SK-N-SH (cell line): ENCODE measurements at regions not wholly inside any gene's neighbourhood (a gene's known extent, or its start where the extent isn't known, plus 50 kb on each side); places are given as distances from the start of the nearest gene placed in this dataset.

ENCODE experiments used
- CHD2 ChIP-seq: fragments of 150-350 bp; IDR thresholded peaks from 2 replicates; pipeline ENCODE4 v1.6.1; 2018; ENCODE audit warnings: low read length; ENCODE audit not compliant: partially characterized antibody
- ELF1 ChIP-seq: IDR thresholded peaks from 2 replicates; pipeline ENCODE4 v1.4.0; 2012
- EZH2phosphoT487 ChIP-seq: fragments of 200-600 bp; sonication (generic); IDR thresholded peaks from 2 replicates; pipeline ENCODE4 v1.6.1; 2017; ENCODE audit warnings: low read depth, mixed run types, mild to moderate bottlenecking, antibody characterized with exemption, moderate library complexity, borderline replicate concordance
- GABPA ChIP-seq: IDR thresholded peaks from 2 replicates; pipeline ENCODE4 v1.4.0; 2012; ENCODE audit warnings: low read depth, mild to moderate bottlenecking
- JUND ChIP-seq: IDR thresholded peaks from 2 replicates; pipeline ENCODE4 v1.4.0; 2012
- MXI1 ChIP-seq: IDR thresholded peaks from 2 replicates; pipeline ENCODE4 v1.6.1; 2012; ENCODE audit warnings: mild to moderate bottlenecking, low read depth, low read length, improper control_type of control experiment
- NFIC ChIP-seq: IDR thresholded peaks from 2 replicates; pipeline ENCODE4 v1.4.0; 2012; ENCODE audit warnings: borderline replicate concordance
- POLR2AphosphoS5 ChIP-seq: IDR thresholded peaks from 2 replicates; pipeline ENCODE4 v1.6.1; 2012; ENCODE audit warnings: low read depth, low read length
- SIN3A ChIP-seq: IDR thresholded peaks from 2 replicates; pipeline ENCODE4 v1.6.1; 2012; ENCODE audit warnings: low read depth, mild to moderate bottlenecking, low read length, moderate library complexity, borderline replicate concordance
- TAF1 ChIP-seq: IDR thresholded peaks from 2 replicates; pipeline ENCODE4 v1.6.1; 2012; ENCODE audit warnings: low read depth, mild to moderate bottlenecking, low read length, moderate library complexity, borderline replicate concordance
- TF ChIP-seq, protein P1 (sequence below): fragments of 200-600 bp; sonication (generic); IDR thresholded peaks from 2 replicates; pipeline ENCODE4 v1.6.1; 2017; ENCODE audit warnings: antibody characterized with exemption, mild to moderate bottlenecking, moderate library complexity
- TF ChIP-seq, protein P2 (sequence below): fragments of 150-350 bp; IDR thresholded peaks from 2 replicates; pipeline ENCODE4 v1.6.1; 2017; ENCODE audit warnings: antibody characterized with exemption, low read length, low read depth, borderline replicate concordance

DNA sequence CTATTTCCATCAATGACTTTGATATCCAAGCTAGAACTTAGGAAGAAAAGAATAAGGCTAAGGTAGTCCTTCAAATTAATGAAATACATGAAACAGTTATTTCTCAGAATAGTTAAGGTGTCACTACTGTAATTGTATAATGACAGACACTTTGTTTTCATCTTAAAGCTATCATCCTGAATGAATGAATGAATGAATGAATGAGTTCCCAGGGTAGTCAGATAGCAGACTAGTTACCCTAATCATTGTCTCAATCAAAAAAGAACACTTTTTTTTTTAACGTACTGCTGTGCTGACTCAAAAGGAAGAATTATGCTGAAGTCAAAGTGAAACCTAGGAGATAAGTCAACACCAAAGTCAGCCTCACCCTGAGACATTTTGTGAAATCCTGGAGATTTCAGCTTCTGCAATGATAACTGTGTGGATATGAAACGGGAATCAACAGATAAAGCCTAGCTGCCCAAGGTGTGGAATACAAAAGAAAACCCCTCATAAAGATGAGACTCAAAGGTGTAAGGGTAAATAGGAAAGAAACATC, 68.3 kb upstream of the CNKSR2 start:
- TF ChIP-seq, protein P1, sequence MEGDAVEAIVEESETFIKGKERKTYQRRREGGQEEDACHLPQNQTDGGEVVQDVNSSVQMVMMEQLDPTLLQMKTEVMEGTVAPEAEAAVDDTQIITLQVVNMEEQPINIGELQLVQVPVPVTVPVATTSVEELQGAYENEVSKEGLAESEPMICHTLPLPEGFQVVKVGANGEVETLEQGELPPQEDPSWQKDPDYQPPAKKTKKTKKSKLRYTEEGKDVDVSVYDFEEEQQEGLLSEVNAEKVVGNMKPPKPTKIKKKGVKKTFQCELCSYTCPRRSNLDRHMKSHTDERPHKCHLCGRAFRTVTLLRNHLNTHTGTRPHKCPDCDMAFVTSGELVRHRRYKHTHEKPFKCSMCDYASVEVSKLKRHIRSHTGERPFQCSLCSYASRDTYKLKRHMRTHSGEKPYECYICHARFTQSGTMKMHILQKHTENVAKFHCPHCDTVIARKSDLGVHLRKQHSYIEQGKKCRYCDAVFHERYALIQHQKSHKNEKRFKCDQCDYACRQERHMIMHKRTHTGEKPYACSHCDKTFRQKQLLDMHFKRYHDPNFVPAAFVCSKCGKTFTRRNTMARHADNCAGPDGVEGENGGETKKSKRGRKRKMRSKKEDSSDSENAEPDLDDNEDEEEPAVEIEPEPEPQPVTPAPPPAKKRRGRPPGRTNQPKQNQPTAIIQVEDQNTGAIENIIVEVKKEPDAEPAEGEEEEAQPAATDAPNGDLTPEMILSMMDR = no peak
- no peak for TF ChIP-seq TAF1
- no peak for TF ChIP-seq NFIC
- no peak for TF ChIP-seq GABPA
- TF ChIP-seq MXI1 = no peak
- no peak for TF ChIP-seq SIN3A
- no peak for TF ChIP-seq JUND
- TF ChIP-seq, protein P2, sequence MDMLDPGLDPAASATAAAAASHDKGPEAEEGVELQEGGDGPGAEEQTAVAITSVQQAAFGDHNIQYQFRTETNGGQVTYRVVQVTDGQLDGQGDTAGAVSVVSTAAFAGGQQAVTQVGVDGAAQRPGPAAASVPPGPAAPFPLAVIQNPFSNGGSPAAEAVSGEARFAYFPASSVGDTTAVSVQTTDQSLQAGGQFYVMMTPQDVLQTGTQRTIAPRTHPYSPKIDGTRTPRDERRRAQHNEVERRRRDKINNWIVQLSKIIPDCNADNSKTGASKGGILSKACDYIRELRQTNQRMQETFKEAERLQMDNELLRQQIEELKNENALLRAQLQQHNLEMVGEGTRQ = no peak
- no peak for TF ChIP-seq EZH2phosphoT487
- no peak for TF ChIP-seq ELF1
- TF ChIP-seq POLR2AphosphoS5 = no peak
- no peak for TF ChIP-seq CHD2
